MM.1S (cell line): ENCODE measurements at regions not wholly inside any gene's neighbourhood (a gene's known extent, or its start where the extent isn't known, plus 50 kb on each side); places are given as distances from the start of the nearest gene placed in this dataset.

Experiments used
- DNase-seq: peaks from one replicate; pipeline ENCODE4 v3.0.0-alpha.2; 2015
- H2AFZ ChIP-seq: fragments of 300-600 bp; sonication (generic); 2 replicates; pipeline ENCODE4 v1.6.0; 2016; ENCODE audit warnings: antibody characterized with exemption, low read length
- H3F3A ChIP-seq: fragments of 300-600 bp; sonication (generic); 2 replicates; pipeline ENCODE4 v1.6.1; 2016; ENCODE audit warnings: mild to moderate bottlenecking, antibody characterized with exemption, low read length, moderate library complexity, mixed read lengths; ENCODE audit not compliant: insufficient read depth
- H3K27ac ChIP-seq: fragments of 300-600 bp; sonication (generic); 2 replicates; pipeline ENCODE4 v1.5.1; 2016; ENCODE audit warnings: mild to moderate bottlenecking, low read length
- H3K27me3 ChIP-seq: fragments of 300-600 bp; sonication (generic); replicated peaks from 2 replicates; pipeline ENCODE4 v1.6.0; 2016; ENCODE audit warnings: low read length; ENCODE audit not compliant: insufficient read depth
- H3K36me3 ChIP-seq: fragments of 300-600 bp; sonication (generic); replicated peaks from 2 replicates; pipeline ENCODE4 v1.6.1; 2016; ENCODE audit warnings: mild to moderate bottlenecking, low read length, mixed read lengths; ENCODE audit not compliant: insufficient read depth
- H3K4me1 ChIP-seq: fragments of 300-600 bp; sonication (generic); 2 replicates; pipeline ENCODE4 v1.6.1; 2016; ENCODE audit warnings: low read length, mixed read lengths
- H3K4me2 ChIP-seq: fragments of 300-600 bp; sonication (generic); 2 replicates; pipeline ENCODE4 v1.6.0; 2016; ENCODE audit warnings: low read depth, low read length
- H3K4me3 ChIP-seq: fragments of 300-600 bp; sonication (generic); 2 replicates; pipeline ENCODE4 v1.5.1; 2016; ENCODE audit warnings: low read length, mixed read lengths
- H3K79me2 ChIP-seq: fragments of 300-600 bp; sonication (generic); 2 replicates; pipeline ENCODE4 v1.6.1; 2016; ENCODE audit warnings: mixed run types, low read length, mixed read lengths
- H3K9ac ChIP-seq: fragments of 300-600 bp; sonication (generic); 2 replicates; pipeline ENCODE4 v1.6.1; 2016; ENCODE audit warnings: low read length, mixed read lengths
- H3K9me2 ChIP-seq: fragments of 300-600 bp; sonication (generic); replicated peaks from 2 replicates; pipeline ENCODE4 v1.6.1; 2016; ENCODE audit warnings: mild to moderate bottlenecking, low read length, mixed read lengths; ENCODE audit not compliant: insufficient read depth
- H3K9me3 ChIP-seq: fragments of 300-600 bp; sonication (generic); replicated peaks from 2 replicates; pipeline ENCODE4 v1.6.1; 2016; ENCODE audit warnings: mild to moderate bottlenecking, low read length, mixed read lengths; ENCODE audit not compliant: insufficient read depth
- H4K20me1 ChIP-seq: fragments of 300-600 bp; sonication (generic); 2 replicates; pipeline ENCODE4 v1.6.1; 2016; ENCODE audit warnings: mild to moderate bottlenecking, low read length, moderate library complexity, mixed read lengths; ENCODE audit not compliant: insufficient read depth
- CTCF ChIP-seq: fragments of 300-600 bp; sonication (generic); IDR thresholded peaks from 2 replicates; pipeline ENCODE4 v1.5.1; 2016; ENCODE audit warnings: antibody characterized with exemption, low read length, mixed read lengths
- EZH2 ChIP-seq: fragments of 300-600 bp; sonication (generic); optimal IDR thresholded peaks from 2 replicates; pipeline ENCODE3; 2017; ENCODE audit warnings: low read depth, mild to moderate bottlenecking, antibody characterized with exemption, low read length, mixed read lengths
- EZH2phosphoT487 ChIP-seq: fragments of 300-600 bp; sonication (generic); IDR thresholded peaks from 2 replicates; pipeline ENCODE4 v1.6.1; 2018; ENCODE audit warnings: antibody characterized with exemption, low read length

DNA sequence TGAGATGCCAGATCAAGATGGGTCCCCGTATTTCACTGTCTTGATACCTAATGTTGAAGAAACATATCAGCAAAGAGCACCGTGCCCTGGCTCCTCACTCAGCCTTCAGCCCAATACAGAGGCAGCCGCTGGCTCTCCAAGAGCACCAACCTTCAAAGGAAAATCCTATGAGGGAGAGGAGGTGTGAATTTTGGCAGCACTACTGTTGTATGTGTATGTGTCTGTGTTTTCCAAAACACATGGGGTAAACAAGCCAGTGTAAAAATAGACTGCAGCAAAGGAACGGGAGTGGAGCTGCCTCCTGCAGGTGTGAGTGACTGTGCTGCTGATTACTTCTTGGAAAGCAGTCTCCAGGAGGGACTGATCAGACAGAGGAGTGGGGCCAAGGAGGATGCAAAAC, 194.0 kb upstream of the CDH5 start:
- no peak overlapping the region for H3K9ac ChIP-seq
- no peaks in the 10 kb centered on the region for H3K36me3 ChIP-seq
- no peak overlapping the region for H2AFZ ChIP-seq
- H3K4me3 ChIP-seq = no peak overlapping the region
- no peaks in the 10 kb centered on the region for H3F3A ChIP-seq
- H3K27ac ChIP-seq = no peak overlapping the region
- H4K20me1 ChIP-seq = no peaks in the 10 kb centered on the region
- TF ChIP-seq CTCF (no peak), EZH2phosphoT487 (no peak), EZH2 (no peak)
- no peaks in the 10 kb centered on the region for H3K9me2 ChIP-seq
- H3K4me2 ChIP-seq = no peak overlapping the region
- H3K9me3 ChIP-seq = no peaks in the 10 kb centered on the region
- no peaks in the 10 kb centered on the region for H3K79me2 ChIP-seq
- H3K4me1 ChIP-seq = no peaks in the 10 kb centered on the region
- H3K27me3 ChIP-seq = no peaks in the 10 kb centered on the region
- no peak for DNase-seq

GRCh38 chr16:66171578-66171977, 194.9 kb upstream of the CDH5 start:
- Histone ChIP-seq H3K27ac (no peak overlapping the region), H3K79me2 (no peaks in the 10 kb centered on the region), H3K27me3 (no peaks in the 10 kb centered on the region), H3K4me2 (no peak overlapping the region), H3K9me3 (no peaks in the 10 kb centered on the region), H4K20me1 (no peaks in the 10 kb centered on the region), H3K4me3 (no peak overlapping the region), H3K36me3 (no peaks in the 10 kb centered on the region), H3K4me1 (no peaks in the 10 kb centered on the region), H3F3A (no peaks in the 10 kb centered on the region), H3K9ac (no peak overlapping the region), H3K9me2 (no peaks in the 10 kb centered on the region), H2AFZ (no peak overlapping the region)
- no peak for DNase-seq
- TF ChIP-seq EZH2phosphoT487 = no peak
- no peak for TF ChIP-seq EZH2
- no peak for TF ChIP-seq CTCF

- H3K9ac ChIP-seq = no peak overlapping the region
- H2AFZ ChIP-seq = no peak overlapping the region
- H3K4me3 ChIP-seq = no peak overlapping the region
- H3K27me3 ChIP-seq = no peaks in the 10 kb centered on the region
- H3K36me3 ChIP-seq = no peaks in the 10 kb centered on the region
- no peaks in the 10 kb centered on the region for H4K20me1 ChIP-seq
- H3K4me2 ChIP-seq = no peak overlapping the region
- no peak for TF ChIP-seq EZH2phosphoT487
- no peak for TF ChIP-seq EZH2
- no peak for TF ChIP-seq CTCF
- H3K9me2 ChIP-seq = no peaks in the 10 kb centered on the region
- H3K79me2 ChIP-seq = no peaks in the 10 kb centered on the region
- H3K9me3 ChIP-seq = no peaks in the 10 kb centered on the region
- H3K27ac ChIP-seq = no peak overlapping the region
- no peaks in the 10 kb centered on the region for H3K4me1 ChIP-seq
- H3F3A ChIP-seq = no peaks in the 10 kb centered on the region
- no peak for DNase-seq
Measured at GRCh38 chr16:66170989-66171388, 195.5 kb upstream of the CDH5 start.
